H9 (cell line): ENCODE measurements at regions not wholly inside any gene's neighbourhood (a gene's known extent, or its start where the extent isn't known, plus 50 kb on each side); places are given as distances from the start of the nearest gene placed in this dataset.
"Not testable (repeated sequence)": the region's sequence is repeated elsewhere in the genome, so short reads cannot be mapped to it uniquely, and the experiment has no call there.

Experiments used
- DNase-seq: peaks from one replicate; pipeline ENCODE4 v3.0.0-alpha.2; 2017
- H2AFZ ChIP-seq: one replicate; pipeline ENCODE4 v1.6.1; 2013; ENCODE audit warnings: mild to moderate bottlenecking, low read length, control low read depth, moderate library complexity
- H2AK5ac ChIP-seq: 2 replicates; pipeline ENCODE4 v1.6.1; 2013; ENCODE audit warnings: low read length, control low read depth, mixed read lengths; ENCODE audit not compliant: insufficient read length
- H2BK120ac ChIP-seq: one replicate; pipeline ENCODE4 v1.6.1; 2013; ENCODE audit warnings: low read depth, mild to moderate bottlenecking, low read length, control low read depth, inconsistent platforms; ENCODE audit not compliant: poor library complexity, severe bottlenecking
- H2BK12ac ChIP-seq: 2 replicates; pipeline ENCODE4 v1.6.1; 2013; ENCODE audit warnings: low read length, control low read depth, mixed read lengths, low read depth; ENCODE audit not compliant: insufficient read length
- H2BK15ac ChIP-seq: 2 replicates; pipeline ENCODE4 v1.6.1; 2013; ENCODE audit warnings: low read depth, low read length, control low read depth
- H2BK20ac ChIP-seq: one replicate; pipeline ENCODE4 v1.6.1; 2013; ENCODE audit warnings: low read depth, mild to moderate bottlenecking, low read length, control low read depth, inconsistent platforms; ENCODE audit not compliant: poor library complexity, severe bottlenecking
- H2BK5ac ChIP-seq: 2 replicates; pipeline ENCODE4 v1.6.1; 2013; ENCODE audit warnings: low read length, control low read depth, mixed read lengths; ENCODE audit not compliant: insufficient read length
- H3K14ac ChIP-seq: 2 replicates; pipeline ENCODE4 v1.6.1; 2013; ENCODE audit warnings: low read length, control low read depth; ENCODE audit not compliant: insufficient read depth
- H3K18ac ChIP-seq: 2 replicates; pipeline ENCODE4 v1.6.1; 2013; ENCODE audit warnings: low read depth, mild to moderate bottlenecking, mixed read lengths, low read length, control low read depth; ENCODE audit not compliant: insufficient read length
- H3K23ac ChIP-seq: 2 replicates; pipeline ENCODE4 v1.6.1; 2013; ENCODE audit warnings: low read length, control low read depth, mixed read lengths, low read depth; ENCODE audit not compliant: insufficient read length
- H3K23me2 ChIP-seq: 2 replicates; pipeline ENCODE4 v1.6.1; 2013; ENCODE audit warnings: low read depth, mild to moderate bottlenecking, mixed read lengths, low read length, control low read depth; ENCODE audit not compliant: insufficient read length, poor library complexity, severe bottlenecking
- H3K27ac ChIP-seq: 2 replicates; pipeline ENCODE4 v1.5.1; 2013; ENCODE audit warnings: low read length, control low read depth, mixed read lengths, low read depth; ENCODE audit not compliant: insufficient read length
- H3K27me3 ChIP-seq: 2 replicates; pipeline ENCODE4 v1.6.1; 2013; ENCODE audit warnings: low read length, control low read depth, inconsistent platforms; ENCODE audit not compliant: insufficient read depth
- H3K4ac ChIP-seq: 2 replicates; pipeline ENCODE4 v1.6.1; 2013; ENCODE audit warnings: low read depth, mild to moderate bottlenecking, control low read depth, inconsistent platforms, low read length, moderate library complexity
- H3K4me1 ChIP-seq: 2 replicates; pipeline ENCODE4 v1.6.1; 2013; ENCODE audit warnings: low read length, control low read depth, inconsistent platforms; ENCODE audit not compliant: insufficient read depth
- H3K4me2 ChIP-seq: 2 replicates; pipeline ENCODE4 v1.6.1; 2013; ENCODE audit warnings: low read length, control low read depth, mixed read lengths; ENCODE audit not compliant: insufficient read length, insufficient read depth
- H3K56ac ChIP-seq: 2 replicates; pipeline ENCODE4 v1.6.1; 2013; ENCODE audit warnings: low read depth, mild to moderate bottlenecking, mixed read lengths, low read length, control low read depth; ENCODE audit not compliant: insufficient read length
- H3K79me1 ChIP-seq: 2 replicates; pipeline ENCODE4 v1.6.1; 2013; ENCODE audit warnings: low read depth, mild to moderate bottlenecking, moderate library complexity, low read length, control low read depth, inconsistent platforms; ENCODE audit not compliant: insufficient read depth, poor library complexity, severe bottlenecking
- H3K79me2 ChIP-seq: 2 replicates; pipeline ENCODE4 v1.6.1; 2013; ENCODE audit warnings: low read length, control low read depth, inconsistent platforms; ENCODE audit not compliant: insufficient read depth
- H3K9ac ChIP-seq: 2 replicates; pipeline ENCODE4 v1.6.1; 2013; ENCODE audit warnings: low read length, control low read depth, mixed read lengths; ENCODE audit not compliant: insufficient read length; ENCODE audit errors: extremely low read depth
- H3K9me3 ChIP-seq: one replicate; pipeline ENCODE4 v1.6.1; 2013; ENCODE audit warnings: low read depth, low read length, inconsistent platforms; ENCODE audit not compliant: control insufficient read depth
- H3T11ph ChIP-seq: one replicate; pipeline ENCODE4 v1.6.1; 2013; ENCODE audit warnings: mild to moderate bottlenecking, low read length, control low read depth, inconsistent platforms
- H4K20me1 ChIP-seq: one replicate; pipeline ENCODE4 v1.6.1; 2013; ENCODE audit not compliant: control insufficient read depth, insufficient read length, insufficient read depth
- H4K5ac ChIP-seq: 2 replicates; pipeline ENCODE4 v1.6.1; 2013; ENCODE audit warnings: low read depth, mild to moderate bottlenecking, mixed read lengths, low read length, control low read depth; ENCODE audit not compliant: insufficient read length
- H4K8ac ChIP-seq: replicated peaks from 2 replicates; pipeline ENCODE4 v1.6.1; 2013; ENCODE audit warnings: low read length, control low read depth, mixed read lengths, low read depth; ENCODE audit not compliant: insufficient read length
- H4K91ac ChIP-seq: 2 replicates; pipeline ENCODE4 v1.6.1; 2013; ENCODE audit warnings: low read depth, mild to moderate bottlenecking, moderate library complexity, mixed read lengths, low read length, control low read depth; ENCODE audit not compliant: insufficient read length
- H3K27ac Mint-ChIP-seq, 3 experiments: 2 replicates in 2 of 3; 3 replicates in 1 of 3; pipeline ENCODE4 v1.8.0; 2020 to 2021; ENCODE audit warnings: mixed read lengths in 3 of 3, mild to moderate bottlenecking in 1 of 3, moderate library complexity in 1 of 3
- H3K27me3 Mint-ChIP-seq: 2 replicates; pipeline ENCODE4 v1.8.0; 2021; ENCODE audit warnings: low read depth, mild to moderate bottlenecking, moderate library complexity, mixed read lengths
- H3K36me3 Mint-ChIP-seq, 3 experiments: 2 replicates in 2 of 3; 3 replicates in 1 of 3; pipeline ENCODE4 v1.8.0; 2020 to 2021; ENCODE audit warnings: low read depth in 3 of 3, mixed read lengths in 3 of 3; ENCODE audit not compliant: insufficient read depth in 1 of 3
- H3K4me1 Mint-ChIP-seq, 2 experiments: 2 replicates each; pipeline ENCODE4 v1.8.0; 2020; ENCODE audit warnings: mixed read lengths in 2 of 2
- H3K4me3 Mint-ChIP-seq, 2 experiments: 2 replicates in 1 of 2; 3 replicates in 1 of 2; pipeline ENCODE4 v1.8.0; 2020 to 2021; ENCODE audit warnings: mild to moderate bottlenecking in 2 of 2, mixed read lengths in 2 of 2, moderate library complexity in 1 of 2
- H3K9me3 Mint-ChIP-seq, 2 experiments: 2 replicates in 1 of 2; 3 replicates in 1 of 2; pipeline ENCODE4 v1.8.0; 2020; ENCODE audit warnings: mild to moderate bottlenecking in 2 of 2, mixed read lengths in 2 of 2, moderate library complexity in 1 of 2
- WGBS: extraction: QIAGEN DNeasy Blood & Tissue Kit; methylation state at CpG from one replicate; pipeline ENCODE4 v1.1.7; 2013; ENCODE audit warnings: missing lambda C conversion rate, low lambda C conversion rate, mixed read lengths; ENCODE audit not compliant: insufficient read length; ENCODE audit errors: extremely low coverage; 5-methylcytosine and 5-hydroxymethylcytosine counted together
- TF ChIP-seq, protein P1 (sequence below): fragments of 200-600 bp; sonication (generic); conservative IDR thresholded peaks from 3 replicates; pipeline ENCODE4 v1.8.0; 2021; ENCODE audit warnings: antibody characterized with exemption, mild to moderate bottlenecking

DNA sequence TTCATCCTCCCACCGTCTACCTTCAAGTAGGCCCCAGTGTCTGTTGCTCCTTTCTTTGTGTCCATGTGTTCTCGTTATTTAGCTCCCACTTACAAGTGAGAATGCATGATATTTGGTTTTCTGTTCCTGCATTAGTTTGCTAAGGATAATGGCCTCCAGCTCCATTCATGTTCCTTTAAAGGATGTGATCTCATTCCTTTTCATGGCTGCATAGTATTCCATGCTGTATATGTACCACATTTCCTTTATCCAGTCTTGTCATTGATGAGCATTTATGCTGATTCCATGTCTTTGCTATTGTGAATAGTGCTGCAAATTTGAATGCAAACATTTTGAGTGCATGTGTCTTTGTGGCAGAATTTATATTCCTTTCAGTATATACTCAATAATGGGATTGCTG is 259.6 kb upstream of the PELI2 start:
- TF ChIP-seq, protein P1, sequence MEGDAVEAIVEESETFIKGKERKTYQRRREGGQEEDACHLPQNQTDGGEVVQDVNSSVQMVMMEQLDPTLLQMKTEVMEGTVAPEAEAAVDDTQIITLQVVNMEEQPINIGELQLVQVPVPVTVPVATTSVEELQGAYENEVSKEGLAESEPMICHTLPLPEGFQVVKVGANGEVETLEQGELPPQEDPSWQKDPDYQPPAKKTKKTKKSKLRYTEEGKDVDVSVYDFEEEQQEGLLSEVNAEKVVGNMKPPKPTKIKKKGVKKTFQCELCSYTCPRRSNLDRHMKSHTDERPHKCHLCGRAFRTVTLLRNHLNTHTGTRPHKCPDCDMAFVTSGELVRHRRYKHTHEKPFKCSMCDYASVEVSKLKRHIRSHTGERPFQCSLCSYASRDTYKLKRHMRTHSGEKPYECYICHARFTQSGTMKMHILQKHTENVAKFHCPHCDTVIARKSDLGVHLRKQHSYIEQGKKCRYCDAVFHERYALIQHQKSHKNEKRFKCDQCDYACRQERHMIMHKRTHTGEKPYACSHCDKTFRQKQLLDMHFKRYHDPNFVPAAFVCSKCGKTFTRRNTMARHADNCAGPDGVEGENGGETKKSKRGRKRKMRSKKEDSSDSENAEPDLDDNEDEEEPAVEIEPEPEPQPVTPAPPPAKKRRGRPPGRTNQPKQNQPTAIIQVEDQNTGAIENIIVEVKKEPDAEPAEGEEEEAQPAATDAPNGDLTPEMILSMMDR = no peak
- H4K8ac ChIP-seq = no peak overlapping the region

DNA sequence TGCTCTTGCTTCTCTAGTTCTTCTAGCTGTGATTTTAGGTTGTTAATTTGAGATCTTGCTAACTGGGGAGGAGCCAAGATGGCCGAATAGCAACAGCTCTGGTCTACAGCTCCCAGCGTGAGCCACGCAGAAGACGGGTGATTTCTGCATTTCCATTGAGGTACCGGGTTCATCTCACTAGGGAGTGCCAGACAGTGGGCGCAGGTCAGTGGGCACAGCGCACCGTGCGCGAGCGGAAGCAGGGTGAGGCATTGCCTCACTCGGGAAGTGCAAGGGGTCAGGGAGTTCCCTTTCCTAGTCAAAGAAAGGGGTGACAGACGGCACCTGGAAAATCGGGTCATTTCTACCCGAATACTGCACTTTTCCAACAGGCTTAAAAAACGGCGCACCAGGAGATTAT is 256.6 kb upstream of the PELI2 start:
- H4K5ac ChIP-seq, H2BK20ac ChIP-seq, H3K4me2 ChIP-seq, H3K4me3 Mint-ChIP-seq, H4K8ac ChIP-seq, H3K14ac ChIP-seq, H3K4ac ChIP-seq, H2BK15ac ChIP-seq, H3K23ac ChIP-seq, H3K18ac ChIP-seq, H3K56ac ChIP-seq, H3K27ac Mint-ChIP-seq, H3K27me3 Mint-ChIP-seq, H2AK5ac ChIP-seq, H4K20me1 ChIP-seq, H3K9ac ChIP-seq, H3K27ac ChIP-seq, H3K23me2 ChIP-seq, H2AFZ ChIP-seq, H4K91ac ChIP-seq, H3K79me1 ChIP-seq, H3K79me2 ChIP-seq, DNase-seq, H3K4me1 Mint-ChIP-seq, H3K27me3 ChIP-seq, H2BK12ac ChIP-seq, H2BK120ac ChIP-seq, H3K9me3 ChIP-seq, H3T11ph ChIP-seq, H2BK5ac ChIP-seq, H3K4me1 ChIP-seq: not testable (repeated sequence)
- Mint-ChIP-seq H3K36me3 (peaks cover 38 to 61% (median 49%) of the 10 kb centered on the region in 3 experiments), H3K9me3 (peaks cover 56 to 63% of the 10 kb centered on the region in 2 experiments)
- WGBS = no CpG with 5 or more reads among the region's 17 CpGs

More for the DNA sequence above, 259.6 kb upstream of the PELI2 start:
- Histone ChIP-seq H2AFZ (no peak overlapping the region), H3K27me3 (no peaks in the 10 kb centered on the region), H3K23ac (no peak overlapping the region), H4K20me1 (no peaks in the 10 kb centered on the region), H4K5ac (no peak overlapping the region), H3K56ac (no peak overlapping the region), H3K4ac (no peak overlapping the region), H3T11ph (no peak overlapping the region), H3K79me2 (no peaks in the 10 kb centered on the region), H3K9me3 (no peaks in the 10 kb centered on the region), H3K27ac (no peak overlapping the region), H2BK20ac (no peak overlapping the region), H2AK5ac (no peak overlapping the region), H2BK120ac (no peak overlapping the region), H3K23me2 (no peaks in the 10 kb centered on the region), H3K4me2 (no peak overlapping the region), H4K91ac (no peak overlapping the region), H3K14ac (no peak overlapping the region), H3K4me1 (no peaks in the 10 kb centered on the region), H2BK5ac (no peak overlapping the region), H2BK15ac (no peak overlapping the region), H3K9ac (no peak overlapping the region), H2BK12ac (no peak overlapping the region), H3K79me1 (no peaks in the 10 kb centered on the region), H3K18ac (no peak overlapping the region)
- H3K4me1 Mint-ChIP-seq = no peaks in the 10 kb centered on the region
- H3K9me3 Mint-ChIP-seq = peaks cover 44 to 47% of the 10 kb centered on the region in 2 experiments
- no peak overlapping the region for H3K27ac Mint-ChIP-seq
- H3K36me3 Mint-ChIP-seq = peaks cover 27 to 45% (median 35%) of the 10 kb centered on the region in 3 experiments
- DNase-seq = no peak
- WGBS = no CpG with 5 or more reads among the region's 2 CpGs
- H3K27me3 Mint-ChIP-seq = no peaks in the 10 kb centered on the region; the same call in 1 of the 2 replicates
- H3K4me3 Mint-ChIP-seq = peak overlapping the region in 1 of 2 experiments; percentile 44; a peak in 1 of 5 replicates
